Smooth muscle cell (in vitro differentiated cells): ENCODE measurements at regions not wholly inside any gene's neighbourhood (a gene's known extent, or its start where the extent isn't known, plus 50 kb on each side); places are given as distances from the start of the nearest gene placed in this dataset.

Experiments used
- DNase-seq: peaks from one replicate; lab custom pipeline; 2025; ENCODE audit not compliant: unreplicated experiment; lab: John Stamatoyannopoulos, UW
- H2AFZ ChIP-seq: fragments of 200-600 bp; sonication (generic); 2 replicates; pipeline ENCODE4 v1.6.0; 2016; ENCODE audit warnings: antibody characterized with exemption, low read depth, mild to moderate bottlenecking
- H3F3A ChIP-seq: fragments of 200-600 bp; sonication (generic); 2 replicates; pipeline ENCODE4 v1.6.0; 2017; ENCODE audit warnings: antibody characterized with exemption, low read depth
- H3K27ac ChIP-seq: fragments of 200-600 bp; sonication (generic); 2 replicates; pipeline ENCODE4 v1.5.1; 2016; ENCODE audit warnings: low read depth, mild to moderate bottlenecking
- H3K27me3 ChIP-seq: fragments of 200-600 bp; sonication (generic); 2 replicates; pipeline ENCODE4 v1.6.1; 2016; ENCODE audit warnings: low read depth, mild to moderate bottlenecking
- H3K36me3 ChIP-seq: fragments of 200-600 bp; sonication (generic); 2 replicates; pipeline ENCODE4 v1.5.1; 2016; ENCODE audit warnings: low read depth
- H3K4me1 ChIP-seq: fragments of 200-600 bp; sonication (generic); 2 replicates; pipeline ENCODE4 v1.5.1; 2016; ENCODE audit warnings: low read depth
- H3K4me2 ChIP-seq: fragments of 200-600 bp; sonication (generic); 2 replicates; pipeline ENCODE4 v1.6.0; 2016; ENCODE audit warnings: mild to moderate bottlenecking
- H3K4me3 ChIP-seq: fragments of 200-600 bp; sonication (generic); 2 replicates; pipeline ENCODE4 v1.5.1; 2016; ENCODE audit warnings: mild to moderate bottlenecking
- H3K79me2 ChIP-seq: fragments of 200-600 bp; sonication (generic); 2 replicates; pipeline ENCODE4 v1.6.0; 2016; ENCODE audit warnings: low read depth, mild to moderate bottlenecking
- H3K9ac ChIP-seq: fragments of 200-600 bp; sonication (generic); 2 replicates; pipeline ENCODE4 v1.6.0; 2016; ENCODE audit warnings: low read depth
- H3K9me3 ChIP-seq: fragments of 200-600 bp; sonication (generic); replicated peaks from 2 replicates; pipeline ENCODE4 v1.5.1; 2016; ENCODE audit warnings: low read depth
- H4K20me1 ChIP-seq: fragments of 200-600 bp; sonication (generic); 2 replicates; pipeline ENCODE4 v1.6.0; 2016; ENCODE audit warnings: low read depth
- CTCF ChIP-seq: fragments of 200-600 bp; sonication (generic); IDR thresholded peaks from 2 replicates; pipeline ENCODE4 v1.5.1; 2017; ENCODE audit warnings: borderline replicate concordance, mild to moderate bottlenecking, antibody characterized with exemption; ENCODE audit not compliant: insufficient read depth, poor library complexity, severe bottlenecking
- WGBS: methylation state at CpG from one replicate; pipeline ENCODE4 v1.1.7; 2016; ENCODE audit warnings: low lambda C conversion rate; 5-methylcytosine and 5-hydroxymethylcytosine counted together

DNA sequence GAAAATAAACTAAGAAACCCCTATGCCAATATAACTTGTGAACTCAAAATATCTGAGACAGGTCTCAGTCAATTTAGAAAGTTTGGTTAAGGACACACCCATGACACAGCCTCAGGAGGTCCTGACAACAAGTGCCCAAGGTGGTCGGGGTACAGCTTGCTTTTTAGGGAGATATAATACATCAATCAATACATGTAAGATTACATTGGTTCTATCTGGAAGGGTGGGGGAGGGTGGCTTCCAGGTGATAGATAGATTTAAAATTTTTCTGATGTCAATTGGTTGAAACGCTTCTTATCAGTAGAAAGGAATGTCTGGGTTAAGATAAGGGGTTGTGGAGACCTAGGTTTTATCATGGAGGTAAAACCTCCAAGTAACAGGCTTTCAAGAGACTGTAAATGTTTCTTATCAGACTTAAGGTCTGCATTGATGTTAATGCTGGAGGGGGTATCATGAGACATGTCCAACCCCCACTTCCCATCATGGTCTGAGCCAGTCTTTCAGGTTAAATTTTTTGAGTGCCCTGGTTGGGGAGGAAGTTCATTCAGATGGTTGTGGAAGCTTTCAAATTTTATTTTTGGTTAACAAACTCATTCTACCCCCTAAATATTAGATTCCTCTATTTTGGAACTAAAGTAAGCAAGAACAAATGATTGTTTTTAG is 82.0 kb upstream of the RASSF8 start:
- no peaks in the 10 kb centered on the region for H3K36me3 ChIP-seq
- DNase-seq, result no peak
- no peak for TF ChIP-seq CTCF
- 37% methylated on average over 2 of the region's 2 CpGs for WGBS
- no peaks in the 10 kb centered on the region for H4K20me1 ChIP-seq
- no peaks in the 10 kb centered on the region for H3K27me3 ChIP-seq
- no peak overlapping the region for H2AFZ ChIP-seq
- no peaks in the 10 kb centered on the region for H3K4me1 ChIP-seq
- H3K4me3 ChIP-seq, result no peak overlapping the region
- no peak overlapping the region for H3K27ac ChIP-seq
- no peaks in the 10 kb centered on the region for H3K9me3 ChIP-seq
- no peaks in the 10 kb centered on the region for H3F3A ChIP-seq
- no peaks in the 10 kb centered on the region for H3K79me2 ChIP-seq
- H3K9ac ChIP-seq, result no peak overlapping the region
- no peak overlapping the region for H3K4me2 ChIP-seq

- Histone ChIP-seq H3K27ac (no peak overlapping the region), H3K4me1 (no peaks in the 10 kb centered on the region), H3K9ac (no peak overlapping the region), H3K79me2 (no peaks in the 10 kb centered on the region), H3F3A (no peaks in the 10 kb centered on the region), H3K27me3 (no peaks in the 10 kb centered on the region), H2AFZ (no peak overlapping the region), H3K36me3 (no peaks in the 10 kb centered on the region), H4K20me1 (no peaks in the 10 kb centered on the region), H3K4me2 (no peak overlapping the region), H3K4me3 (no peak overlapping the region), H3K9me3 (no peaks in the 10 kb centered on the region)
- WGBS, result 100% methylated on average over 1 of the region's 1 CpG
- no peak for DNase-seq
- TF ChIP-seq CTCF, result no peak
Measured at GRCh38 chr12:25877446-25877845, 81.0 kb upstream of the RASSF8 start.

- Histone ChIP-seq H3K27ac (no peak overlapping the region), H3K9me3 (no peaks in the 10 kb centered on the region), H3K9ac (no peak overlapping the region), H4K20me1 (no peaks in the 10 kb centered on the region), H3K27me3 (no peaks in the 10 kb centered on the region), H3K4me2 (no peak overlapping the region), H3F3A (no peaks in the 10 kb centered on the region), H2AFZ (no peak overlapping the region), H3K4me3 (no peak overlapping the region), H3K79me2 (no peaks in the 10 kb centered on the region), H3K36me3 (no peaks in the 10 kb centered on the region), H3K4me1 (peaks cover 15% of the 10 kb centered on the region)
- DNase-seq, result no peak
- WGBS, result 97% methylated on average over 1 of the region's 1 CpG
- no peak for TF ChIP-seq CTCF
Measured at GRCh38 chr12:25882266-25882665, 76.2 kb upstream of the RASSF8 start.
